ENCODE measurements at regions not wholly inside any gene's neighbourhood (a gene's known extent, or its start where the extent isn't known, plus 50 kb on each side); places are given as distances from the start of the nearest gene placed in this dataset.

DNA sequence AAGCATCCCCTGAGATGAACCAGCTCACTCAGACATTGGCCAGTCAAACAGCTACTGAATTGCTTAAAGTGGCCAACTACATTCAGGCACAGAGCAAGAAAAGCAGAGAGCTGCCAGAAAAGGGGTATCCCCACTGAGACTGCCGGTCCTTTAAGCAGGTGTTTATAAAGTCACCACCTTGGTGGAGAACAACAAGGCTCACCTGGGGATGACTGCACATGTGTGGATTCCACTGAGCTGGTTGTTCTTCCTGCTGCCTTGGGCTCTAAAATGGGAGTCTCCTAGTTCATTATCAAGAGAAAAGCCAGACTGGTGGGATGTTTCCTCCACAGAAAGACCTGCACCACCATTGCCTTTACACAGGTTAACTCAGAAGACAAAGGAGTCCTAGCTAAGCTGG lies 51.8 kb upstream of the IPO5 start:
- Histone ChIP-seq H3K4me3 (ENCODE audit: low read depth, low read length, poor library complexity, severe bottlenecking) (no peak overlapping the region), H3K4me2 (ENCODE audit: low read length) (no peak overlapping the region), H3K36me3 (ENCODE audit: insufficient read depth, low read length) (no peaks in the 10 kb centered on the region), H3F3A (ENCODE audit: insufficient read depth, low read length) (no peaks in the 10 kb centered on the region), H3K27me3 (ENCODE audit: insufficient read depth, low read length) (no peaks in the 10 kb centered on the region), H3K4me1 (ENCODE audit: insufficient read depth, low read length, severe bottlenecking) (no peaks in the 10 kb centered on the region), H3K9ac (ENCODE audit: low read length) (no peak overlapping the region), H4K20me1 (ENCODE audit: insufficient read depth, low read length) (no peaks in the 10 kb centered on the region), H3K79me2 (ENCODE audit: insufficient read depth, low read length) (no peaks in the 10 kb centered on the region), H3K27ac (ENCODE audit: low read depth, low read length, poor library complexity, severe bottlenecking) (no peak overlapping the region), H2AFZ (ENCODE audit: low read length) (no peak overlapping the region), H3K9me2 (ENCODE audit: low read depth, low read length) (no peaks in the 10 kb centered on the region), H3K9me3 (ENCODE audit: low read length) (no peaks in the 10 kb centered on the region)
- TF ChIP-seq EZH2 (IDR thresholded peaks at IDR 0.05; ENCODE audit: borderline replicate concordance, low read length) (no peak), CTCF (IDR thresholded peaks at IDR 0.05; ENCODE audit: low read length) (no peak)

Data from OCI-LY1 (cell line).